ENCODE measurements at regions not wholly inside any gene's neighbourhood (a gene's known extent, or its start where the extent isn't known, plus 50 kb on each side); places are given as distances from the start of the nearest gene placed in this dataset.
"Not testable (repeated sequence)": the region's sequence is repeated elsewhere in the genome, so short reads cannot be mapped to it uniquely, and the experiment has no call there.

DNA sequence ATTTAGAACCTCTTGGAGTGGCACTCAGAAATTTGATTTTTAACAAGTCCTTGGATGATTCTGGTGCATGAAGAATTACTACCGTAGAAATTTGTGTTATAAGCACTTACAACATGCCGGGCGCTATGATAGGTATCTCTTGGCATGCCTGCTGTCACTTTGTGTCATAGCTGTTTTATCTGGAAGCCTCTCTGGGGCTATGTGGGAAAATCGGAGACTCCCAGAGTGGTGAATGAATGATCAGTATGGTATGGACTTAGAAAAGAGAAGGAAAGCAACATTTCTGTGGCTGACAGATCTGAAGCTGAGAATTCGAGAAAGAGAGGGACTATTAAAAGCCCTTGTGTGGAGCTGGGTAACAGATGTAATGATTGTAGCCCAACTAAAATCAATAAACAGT is 177.4 kb upstream of the MAMLD1 start:
- DNase-seq (ENCODE audit: low read depth, low spot score): no peak
- in situ Hi-C loops (cut with HindIII; ENCODE audit: low pct_unique_long_range_greater_than_20kb, low sequenced_read_pairs): no loop called here

DNA sequence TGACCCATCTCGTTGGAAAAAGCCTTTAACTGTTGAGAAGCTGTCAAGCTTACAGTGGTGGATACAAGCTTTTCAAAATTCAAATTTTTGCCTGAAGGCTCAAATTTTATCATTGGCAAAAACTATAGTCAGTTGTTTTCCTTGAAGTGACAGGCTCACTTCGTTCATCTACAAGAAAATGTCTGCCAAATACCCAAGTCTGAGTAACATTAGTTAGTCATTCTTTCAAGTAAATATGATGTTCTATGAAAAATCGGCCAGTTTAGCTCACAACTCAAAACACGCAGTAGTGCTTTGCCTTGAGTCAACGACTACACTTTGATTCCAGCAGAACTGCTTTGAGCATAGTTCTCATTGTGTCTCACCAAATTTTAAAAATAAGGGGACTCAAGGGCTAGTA is 170.3 kb upstream of the MAMLD1 start:
- in situ Hi-C loops (cut with HindIII; ENCODE audit: low pct_unique_long_range_greater_than_20kb, low sequenced_read_pairs): no loop called here
- no peak for DNase-seq (ENCODE audit: low read depth, low spot score)

DNA sequence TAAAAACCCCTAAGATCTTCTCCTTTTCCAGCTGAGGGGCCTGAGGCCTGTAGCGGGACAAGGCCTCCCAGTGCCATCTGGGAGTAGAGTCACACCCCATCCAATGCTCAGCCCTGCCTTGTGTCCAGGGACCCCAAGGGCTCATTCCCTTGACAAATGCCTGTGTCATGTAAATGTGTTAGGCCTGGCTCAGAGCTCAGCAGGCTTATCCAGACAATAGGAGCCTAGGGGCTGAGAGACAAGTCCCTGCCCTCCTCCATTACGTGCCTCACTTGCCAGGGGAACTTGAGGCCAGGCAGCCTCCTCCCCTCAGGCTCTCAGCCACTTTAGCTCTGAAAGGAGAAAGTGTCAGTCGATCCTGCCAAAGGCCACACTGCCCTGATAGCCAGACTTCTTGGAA is 166.8 kb upstream of the MAMLD1 start:
- no peak for DNase-seq (ENCODE audit: low read depth, low spot score)
- in situ Hi-C loops (cut with HindIII; ENCODE audit: low pct_unique_long_range_greater_than_20kb, low sequenced_read_pairs): no loop called here

GRCh38 chrX:150197388-150197787 is 165.7 kb upstream of the MAMLD1 start:
- in situ Hi-C loops (cut with HindIII; ENCODE audit: low pct_unique_long_range_greater_than_20kb, low sequenced_read_pairs): no loop called here
- DNase-seq (ENCODE audit: low read depth, low spot score): no peak

DNA sequence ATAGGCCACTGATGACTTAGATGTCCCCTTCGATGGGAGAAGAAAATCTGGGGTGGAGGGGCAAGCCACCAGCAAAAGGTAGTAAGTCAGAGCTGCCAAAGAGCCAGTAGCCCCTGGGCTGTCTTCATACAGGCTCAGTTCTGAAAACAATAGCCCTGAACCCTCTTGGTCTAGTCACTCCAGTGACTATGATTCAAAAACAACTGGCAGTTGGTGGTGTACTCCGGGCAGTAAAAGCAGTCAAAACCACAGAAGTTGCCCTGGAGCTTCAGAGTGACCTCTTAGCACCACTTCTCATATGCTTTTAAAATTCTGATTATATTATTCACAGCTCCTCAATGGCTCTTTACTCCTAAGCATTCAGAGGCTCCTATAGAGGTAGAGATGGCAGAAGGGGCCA is 164.3 kb upstream of the MAMLD1 start:
- DNase-seq (ENCODE audit: low read depth, low spot score): no peak
- in situ Hi-C loops (cut with HindIII; ENCODE audit: low pct_unique_long_range_greater_than_20kb, low sequenced_read_pairs): no loop called here

DNA sequence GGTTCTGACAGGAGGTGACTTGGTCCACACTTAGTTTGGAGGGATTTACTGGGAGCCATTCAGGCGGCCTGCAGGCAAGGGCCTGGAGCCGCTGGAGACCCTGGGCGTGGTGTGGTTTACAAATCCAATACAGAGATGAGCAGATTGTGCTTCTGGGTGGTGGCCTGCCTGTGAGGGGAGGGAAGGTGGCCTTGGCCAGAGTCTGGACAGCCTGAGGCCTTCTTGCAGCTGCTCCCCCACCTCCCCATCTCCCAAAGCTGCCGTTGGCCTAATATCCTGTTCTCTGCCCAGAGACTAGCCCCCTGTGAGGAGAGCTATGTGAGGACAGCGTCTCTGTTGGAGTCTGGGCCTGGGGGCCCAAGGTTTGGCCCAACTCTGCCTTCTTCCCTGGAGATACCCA is 163.9 kb upstream of the MAMLD1 start:
- in situ Hi-C loops (cut with HindIII; ENCODE audit: low pct_unique_long_range_greater_than_20kb, low sequenced_read_pairs): no loop called here
- no peak for DNase-seq (ENCODE audit: low read depth, low spot score)

- DNase-seq (ENCODE audit: low read depth, low spot score): no peak
- in situ Hi-C loops (cut with HindIII; ENCODE audit: low pct_unique_long_range_greater_than_20kb, low sequenced_read_pairs): no loop called here
Observed at GRCh38 chrX:150199803-150200202, 163.3 kb upstream of the MAMLD1 start.

- no peak for DNase-seq (ENCODE audit: low read depth, low spot score)
- in situ Hi-C loops (cut with HindIII; ENCODE audit: low pct_unique_long_range_greater_than_20kb, low sequenced_read_pairs): no loop called here
Observed at GRCh38 chrX:150200361-150200760, 162.8 kb upstream of the MAMLD1 start.

DNA sequence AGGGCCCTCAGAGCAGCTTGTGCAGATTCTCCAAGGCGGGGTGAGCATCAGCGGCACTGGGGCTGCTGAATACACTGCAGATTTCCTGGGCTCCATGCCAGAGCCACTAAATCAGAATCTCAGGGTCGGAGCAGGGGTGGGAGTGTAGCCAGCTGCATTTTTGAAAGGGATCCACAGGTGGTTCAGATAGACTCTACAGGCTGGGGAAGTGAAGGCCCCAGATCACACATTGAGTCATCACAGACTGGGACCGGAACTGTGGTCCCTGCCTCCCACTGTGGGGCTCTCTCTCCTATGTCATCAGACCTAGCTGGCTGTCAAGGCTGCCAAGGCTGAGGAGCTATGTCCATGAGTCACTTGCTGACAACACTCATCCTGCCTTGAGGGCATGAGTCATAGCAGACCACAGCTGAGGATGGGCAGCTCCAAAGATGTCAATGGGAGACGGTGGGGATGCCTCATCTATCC is 162.3 kb upstream of the MAMLD1 start:
- peak; percentile 71 for DNase-seq (ENCODE audit: low read depth, low spot score)
- in situ Hi-C loops (cut with HindIII; ENCODE audit: low pct_unique_long_range_greater_than_20kb, low sequenced_read_pairs): no loop called here

DNA sequence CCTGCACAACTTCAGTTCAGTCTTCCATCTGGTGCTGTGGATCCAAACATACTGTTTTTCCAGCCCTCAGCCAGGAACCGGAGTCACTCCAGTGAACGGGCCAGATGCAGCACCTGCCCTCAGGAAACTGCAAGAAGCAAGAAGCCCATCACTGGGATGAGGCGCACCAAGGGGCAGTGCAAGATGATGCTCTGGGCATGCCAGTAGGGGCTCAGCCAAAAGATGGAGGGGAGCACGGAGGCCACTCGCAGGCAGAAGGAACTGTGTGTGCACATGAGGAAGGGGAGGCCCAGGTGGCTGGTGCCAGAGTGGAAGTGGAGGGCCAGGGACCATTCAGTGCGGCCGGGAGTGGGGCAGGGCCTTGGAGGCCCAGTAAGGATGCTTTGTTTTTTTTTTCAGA is 161.7 kb upstream of the MAMLD1 start:
- in situ Hi-C loops (cut with HindIII; ENCODE audit: low pct_unique_long_range_greater_than_20kb, low sequenced_read_pairs): no loop called here
- DNase-seq (ENCODE audit: low read depth, low spot score): no peak

DNA sequence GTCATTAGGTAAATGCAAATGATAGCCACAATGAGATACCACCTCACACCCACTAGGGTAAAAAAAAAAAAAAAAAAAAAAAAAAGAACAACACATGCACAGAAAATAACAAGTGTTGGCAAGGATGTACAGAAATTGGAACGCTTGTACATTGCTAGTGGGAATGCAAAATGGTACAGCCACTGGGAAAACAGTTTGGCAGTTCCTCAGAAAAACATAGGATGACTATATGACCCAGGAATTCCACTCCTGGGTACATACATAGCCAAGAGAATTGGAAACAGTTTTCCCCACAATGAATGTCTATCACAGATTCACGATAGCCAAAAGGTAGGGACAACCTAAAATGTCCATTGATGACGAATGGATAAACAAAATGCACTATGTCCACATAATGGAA is 161.3 kb upstream of the MAMLD1 start:
- in situ Hi-C loops (cut with HindIII; ENCODE audit: low pct_unique_long_range_greater_than_20kb, low sequenced_read_pairs): no loop called here
- no peak for DNase-seq (ENCODE audit: low read depth, low spot score)

DNA sequence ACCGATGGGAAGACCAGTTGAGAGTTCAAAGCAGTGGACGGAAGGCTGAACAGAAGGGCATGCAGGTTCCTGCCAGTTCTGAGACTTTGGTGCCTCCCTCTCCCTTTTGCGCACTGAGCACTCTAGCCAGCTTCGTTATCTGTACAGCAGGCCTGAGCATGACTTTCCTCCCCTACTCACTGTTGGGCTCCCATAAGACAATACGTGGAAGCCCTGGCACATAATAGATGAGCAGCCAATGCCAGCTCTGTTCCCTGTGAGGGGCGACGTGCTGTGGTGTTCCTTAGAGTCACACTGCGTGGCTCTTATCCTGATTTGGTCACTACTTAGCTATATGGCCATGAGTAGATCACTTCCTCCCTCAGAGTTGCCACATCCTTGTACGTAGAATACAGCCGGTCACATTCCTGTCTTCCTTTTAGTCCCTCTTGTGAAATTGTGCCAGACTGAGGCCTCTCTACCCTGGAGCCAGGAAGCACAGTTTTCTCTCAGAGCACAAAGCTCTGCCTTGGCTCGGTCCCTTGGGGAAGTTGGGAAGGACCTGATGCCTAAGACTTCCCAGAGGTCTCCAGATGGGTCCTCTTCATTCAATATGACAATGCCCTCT is 160.4 kb upstream of the MAMLD1 start:
- peak; percentile 61 for DNase-seq (ENCODE audit: low read depth, low spot score)
- in situ Hi-C loops (cut with HindIII; ENCODE audit: low pct_unique_long_range_greater_than_20kb, low sequenced_read_pairs): no loop called here

- DNase-seq (ENCODE audit: low read depth, low spot score): no peak
- in situ Hi-C loops (cut with HindIII; ENCODE audit: low pct_unique_long_range_greater_than_20kb, low sequenced_read_pairs): no loop called here
Observed at GRCh38 chrX:150203248-150203645, 159.9 kb upstream of the MAMLD1 start.

- in situ Hi-C loops (cut with HindIII; ENCODE audit: low pct_unique_long_range_greater_than_20kb, low sequenced_read_pairs): no loop called here
- peak; percentile 27 for DNase-seq (ENCODE audit: low read depth, low spot score)
Observed at GRCh38 chrX:150205011-150205410, 158.1 kb upstream of the MAMLD1 start.

DNA sequence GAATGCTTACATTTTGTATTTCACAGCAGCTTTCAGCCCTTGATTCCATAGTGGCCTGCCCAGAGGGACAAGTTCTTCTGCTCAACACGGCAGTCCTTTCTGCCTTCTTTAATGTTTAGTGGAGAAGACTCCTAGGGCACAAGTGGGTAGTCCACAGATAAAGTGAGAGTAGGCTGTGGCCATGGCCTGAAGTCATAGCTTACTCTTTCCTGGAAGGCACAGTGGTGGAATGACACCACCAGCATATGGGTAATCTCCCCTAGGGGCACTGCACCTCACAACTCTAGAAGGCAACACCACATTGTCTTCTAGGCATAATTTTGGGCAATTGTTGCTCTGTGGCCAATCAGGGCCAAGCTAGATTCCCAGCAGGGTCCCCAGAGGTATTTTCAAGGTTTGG is 155.4 kb upstream of the MAMLD1 start:
- no peak for DNase-seq (ENCODE audit: low read depth, low spot score)
- in situ Hi-C loops (cut with HindIII; ENCODE audit: low pct_unique_long_range_greater_than_20kb, low sequenced_read_pairs): no loop called here

DNA sequence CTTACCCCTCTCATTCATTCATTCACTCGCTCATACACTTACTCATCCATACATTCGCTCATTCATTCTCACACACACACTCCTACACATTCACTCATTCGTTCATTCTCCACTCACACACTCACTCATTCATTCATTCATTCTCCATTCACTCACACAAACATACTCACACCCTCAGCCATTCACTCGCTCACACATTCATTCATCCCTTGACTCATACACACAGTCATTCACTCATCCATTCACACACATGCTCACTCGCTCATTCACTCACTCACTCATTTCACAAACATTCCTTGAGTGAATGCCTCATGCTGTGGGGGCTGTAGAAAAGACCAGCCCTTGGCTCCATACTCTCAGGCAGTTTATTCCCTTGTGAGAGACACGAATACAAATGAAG is 151.1 kb upstream of the MAMLD1 start:
- DNase-seq (ENCODE audit: low read depth, low spot score): no peak
- in situ Hi-C loops (cut with HindIII; ENCODE audit: low pct_unique_long_range_greater_than_20kb, low sequenced_read_pairs): no loop called here

DNA sequence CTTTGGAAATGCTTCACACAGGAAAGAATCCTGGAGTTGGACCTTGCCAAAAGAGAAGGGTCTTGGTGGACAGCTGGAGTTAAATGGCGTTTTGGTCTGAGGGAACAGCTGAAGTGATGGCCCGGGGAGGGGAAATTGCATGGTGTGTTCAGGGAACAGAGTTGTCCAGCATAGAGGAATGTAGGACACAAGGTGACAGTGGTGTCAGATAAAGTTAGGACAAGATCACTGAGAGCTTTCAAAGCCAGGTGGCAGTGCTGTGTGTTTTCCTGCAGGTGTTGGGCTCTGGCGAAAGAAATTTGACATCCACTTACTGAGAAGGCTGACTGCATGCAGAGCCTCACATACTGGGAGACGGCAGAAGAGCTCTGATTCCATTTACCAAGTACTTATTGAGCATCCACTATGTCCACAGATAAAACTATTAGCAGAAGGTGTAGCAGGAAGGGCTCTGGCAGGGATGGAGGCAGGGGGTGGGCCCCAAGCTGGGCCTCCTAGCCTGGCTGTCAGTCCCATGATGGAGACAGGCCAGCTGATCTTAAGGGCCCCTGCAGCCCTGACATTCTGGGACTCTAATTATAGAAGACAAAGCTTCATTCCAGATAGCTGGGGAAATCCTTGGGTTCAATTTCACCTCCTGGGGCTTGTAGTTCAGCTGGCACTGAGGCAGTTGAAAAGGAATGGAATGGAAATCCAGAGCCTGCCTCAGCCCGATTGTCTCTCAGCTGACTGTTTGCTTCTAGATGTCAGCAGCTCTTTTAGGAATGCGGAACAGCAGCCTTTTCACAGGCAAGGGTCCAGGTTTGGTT is 150.2 kb upstream of the MAMLD1 start:
- in situ Hi-C loops (cut with HindIII; ENCODE audit: low pct_unique_long_range_greater_than_20kb, low sequenced_read_pairs): no loop called here

GRCh38 chrX:150213481-150214030 is 149.6 kb upstream of the MAMLD1 start:
- in situ Hi-C loops (cut with HindIII; ENCODE audit: low pct_unique_long_range_greater_than_20kb, low sequenced_read_pairs): no loop called here
- DNase-seq (ENCODE audit: low read depth, low spot score): no peak

More for the DNA sequence above, 150.2 kb upstream of the MAMLD1 start:
- DNase-seq (ENCODE audit: low read depth, low spot score): no peak

DNA sequence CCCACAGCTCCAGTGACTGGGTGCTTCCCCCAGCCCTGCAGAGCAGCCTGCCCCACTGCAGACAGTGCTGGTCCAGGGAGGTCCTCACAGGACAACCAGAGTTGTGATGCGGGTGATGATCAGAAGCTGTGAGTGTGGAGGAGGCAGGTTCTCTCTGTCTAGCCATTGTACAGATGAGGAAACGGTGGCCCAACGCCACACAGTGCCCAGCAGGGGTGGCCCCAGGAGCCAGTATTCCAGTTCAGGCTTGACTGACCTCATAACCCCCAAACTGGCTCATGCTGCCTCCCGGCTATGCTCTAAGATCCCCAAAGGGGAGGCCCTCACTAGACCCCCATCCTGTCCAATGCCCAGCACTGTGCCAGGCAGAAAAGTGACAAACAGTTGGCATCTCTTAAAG is 147.1 kb upstream of the MAMLD1 start:
- in situ Hi-C loops (cut with HindIII; ENCODE audit: low pct_unique_long_range_greater_than_20kb, low sequenced_read_pairs); DNase-seq (ENCODE audit: low read depth, low spot score): not testable (repeated sequence)
